Keratinocyte (primary cell): ENCODE measurements at regions not wholly inside any gene's neighbourhood (a gene's known extent, or its start where the extent isn't known, plus 50 kb on each side); places are given as distances from the start of the nearest gene placed in this dataset.

ENCODE experiments used
- DNase-seq: peaks from one replicate; pipeline ENCODE4 v3.0.0-alpha.2; 2011; ENCODE audit warnings: low read depth, missing footprints, low spot score
- FAIRE-seq: peaks from 2 replicates; lab custom pipeline; 2011; peaks lifted over from hg19 to GRCh38; lab: Jason Lieb, UNC
- H2AFZ ChIP-seq: 2 replicates; pipeline ENCODE4 v1.6.0; 2012; ENCODE audit warnings: low read length, control low read depth, inconsistent platforms; ENCODE audit not compliant: control insufficient read depth
- H3K27ac ChIP-seq: 2 replicates; pipeline ENCODE4 v1.5.1; 2011; ENCODE audit warnings: low read length; ENCODE audit not compliant: control insufficient read depth, insufficient read depth
- H3K27me3 ChIP-seq: 3 replicates; pipeline ENCODE4 v1.6.0; 2011; ENCODE audit warnings: low read length; ENCODE audit not compliant: control insufficient read depth, insufficient read depth; ENCODE audit errors: extremely low read depth
- H3K36me3 ChIP-seq, 2 experiments: 2 replicates in 1 of 2; 3 replicates in 1 of 2; pipeline ENCODE4 v1.5.1; 2011; ENCODE audit warnings: low read length in 2 of 2, mild to moderate bottlenecking in 1 of 2; ENCODE audit not compliant: control insufficient read depth in 2 of 2, insufficient read depth in 2 of 2; ENCODE audit errors: extremely low read depth in 1 of 2
- H3K4me1 ChIP-seq: 3 replicates; pipeline ENCODE4 v1.5.1; 2011; ENCODE audit warnings: low read length; ENCODE audit not compliant: control insufficient read depth, insufficient read depth; ENCODE audit errors: extremely low read depth
- H3K4me2 ChIP-seq: 3 replicates; pipeline ENCODE4 v1.6.0; 2011; ENCODE audit warnings: low read depth, low read length; ENCODE audit not compliant: control insufficient read depth, insufficient read depth; ENCODE audit errors: extremely low read depth
- H3K4me3 ChIP-seq, 3 experiments: fragments of 200-600 bp in 1 of 3; sonication (generic) in 1 of 3; 2 replicates in 2 of 3; 3 replicates in 1 of 3; pipeline ENCODE4 v1.5.1; 2011 to 2016; ENCODE audit warnings: low read length in 3 of 3, mild to moderate bottlenecking in 3 of 3, control low read depth in 2 of 3, inconsistent platforms in 1 of 3, low read depth in 1 of 3, mixed read lengths in 1 of 3, mixed run types in 1 of 3, moderate library complexity in 1 of 3; ENCODE audit not compliant: control insufficient read depth in 2 of 3, insufficient read depth in 2 of 3; ENCODE audit errors: extremely low read depth in 1 of 3
- H3K79me2 ChIP-seq: 2 replicates; pipeline ENCODE4 v1.6.0; 2012; ENCODE audit warnings: low read length; ENCODE audit not compliant: control insufficient read depth, insufficient read depth
- H3K9ac ChIP-seq: 3 replicates; pipeline ENCODE4 v1.6.0; 2011; ENCODE audit warnings: low read length; ENCODE audit not compliant: control insufficient read depth, insufficient read depth; ENCODE audit errors: extremely low read depth
- H3K9me1 ChIP-seq: 3 replicates; pipeline ENCODE4 v1.6.0; 2011; ENCODE audit warnings: low read length; ENCODE audit not compliant: control insufficient read depth, insufficient read depth; ENCODE audit errors: extremely low read depth
- H3K9me3 ChIP-seq: 2 replicates; pipeline ENCODE4 v1.5.1; 2012; ENCODE audit warnings: low read depth, low read length; ENCODE audit not compliant: control insufficient read depth
- H4K20me1 ChIP-seq: 3 replicates; pipeline ENCODE4 v1.6.0; 2011; ENCODE audit warnings: low read length; ENCODE audit not compliant: control insufficient read depth, insufficient read depth; ENCODE audit errors: extremely low read depth
- EZH2 ChIP-seq: IDR thresholded peaks from one replicate; pipeline ENCODE4 v1.6.1; 2012; ENCODE audit warnings: inconsistent platforms, mild to moderate bottlenecking, low read length, moderate library complexity
- dilution Hi-C: fragments of 300-500 bp; cut with MboI; formaldehyde crosslinking; loops from one replicate; pipeline ENCODE4 v1.7.0; 2020; ENCODE audit warnings: low sequenced_read_pairs; ENCODE audit not compliant: extremely low pct_ligation_motif_present
- TF ChIP-seq, protein P1 (sequence below), 3 experiments: IDR thresholded peaks in 1 of 3; conservative IDR thresholded peaks in 1 of 3; optimal IDR thresholded peaks in 1 of 3; 2 replicates in 2 of 3; 3 replicates in 1 of 3; pipeline versions ENCODE3 to v1.5.1; 2011; ENCODE audit warnings: low read length in 3 of 3, mild to moderate bottlenecking in 3 of 3, moderate library complexity in 2 of 3, control low read depth in 1 of 3, inconsistent platforms in 1 of 3; ENCODE audit not compliant: insufficient read depth in 2 of 3; ENCODE audit errors: extremely low read depth in 1 of 3

DNA sequence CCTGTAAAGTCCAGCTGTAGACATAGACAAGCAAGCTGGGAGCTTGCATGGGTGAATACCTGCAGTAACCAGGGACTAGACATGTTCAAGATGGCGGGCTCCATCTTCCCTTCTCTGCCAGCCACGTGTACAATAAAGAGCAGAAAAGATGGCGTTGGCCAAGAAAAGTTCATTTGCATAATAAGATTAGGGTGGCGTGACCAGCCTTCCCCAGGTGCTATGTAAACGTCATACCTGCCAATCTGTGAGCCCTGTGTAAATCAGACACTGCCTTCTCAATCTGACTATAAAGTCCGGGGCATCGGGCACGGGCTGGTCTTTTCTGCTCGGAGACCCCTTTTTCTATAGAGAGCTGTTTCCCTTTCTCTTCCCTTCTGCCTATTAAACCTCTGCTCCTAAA lies 101.6 kb upstream of the XPO1 start:
- dilution Hi-C loops: loop anchor here (5.0 kb wide), 1 partner anchor 87 kb away; no protein-coding TSS in a partner anchor
- Histone ChIP-seq H3K9me1 (no peaks in the 10 kb centered on the region), H4K20me1 (no peaks in the 10 kb centered on the region), H3K27me3 (no peaks in the 10 kb centered on the region), H3K4me2 (no peak overlapping the region), H3K4me1 (peaks cover 10% of the 10 kb centered on the region), H3K79me2 (no peaks in the 10 kb centered on the region), H3K9ac (no peak overlapping the region), H2AFZ (no peak overlapping the region), H3K36me3 (no peaks in the 10 kb centered on the region), H3K27ac (no peak overlapping the region), H3K4me3 (no peak overlapping the region), H3K9me3 (no peaks in the 10 kb centered on the region)
- no peak for DNase-seq
- no peak for FAIRE-seq
- no peak for TF ChIP-seq EZH2
- TF ChIP-seq, protein P1, sequence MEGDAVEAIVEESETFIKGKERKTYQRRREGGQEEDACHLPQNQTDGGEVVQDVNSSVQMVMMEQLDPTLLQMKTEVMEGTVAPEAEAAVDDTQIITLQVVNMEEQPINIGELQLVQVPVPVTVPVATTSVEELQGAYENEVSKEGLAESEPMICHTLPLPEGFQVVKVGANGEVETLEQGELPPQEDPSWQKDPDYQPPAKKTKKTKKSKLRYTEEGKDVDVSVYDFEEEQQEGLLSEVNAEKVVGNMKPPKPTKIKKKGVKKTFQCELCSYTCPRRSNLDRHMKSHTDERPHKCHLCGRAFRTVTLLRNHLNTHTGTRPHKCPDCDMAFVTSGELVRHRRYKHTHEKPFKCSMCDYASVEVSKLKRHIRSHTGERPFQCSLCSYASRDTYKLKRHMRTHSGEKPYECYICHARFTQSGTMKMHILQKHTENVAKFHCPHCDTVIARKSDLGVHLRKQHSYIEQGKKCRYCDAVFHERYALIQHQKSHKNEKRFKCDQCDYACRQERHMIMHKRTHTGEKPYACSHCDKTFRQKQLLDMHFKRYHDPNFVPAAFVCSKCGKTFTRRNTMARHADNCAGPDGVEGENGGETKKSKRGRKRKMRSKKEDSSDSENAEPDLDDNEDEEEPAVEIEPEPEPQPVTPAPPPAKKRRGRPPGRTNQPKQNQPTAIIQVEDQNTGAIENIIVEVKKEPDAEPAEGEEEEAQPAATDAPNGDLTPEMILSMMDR (optimal IDR thresholded peaks at IDR 0.05 in 1 of 3, IDR thresholded peaks at IDR 0.05 in 1 of 3, conservative IDR thresholded peaks at IDR 0.05 in 1 of 3; ENCODE audit: extremely low read depth in 1 of 3, insufficient read depth in 2 of 3, low read length in 3 of 3): no peak

DNA sequence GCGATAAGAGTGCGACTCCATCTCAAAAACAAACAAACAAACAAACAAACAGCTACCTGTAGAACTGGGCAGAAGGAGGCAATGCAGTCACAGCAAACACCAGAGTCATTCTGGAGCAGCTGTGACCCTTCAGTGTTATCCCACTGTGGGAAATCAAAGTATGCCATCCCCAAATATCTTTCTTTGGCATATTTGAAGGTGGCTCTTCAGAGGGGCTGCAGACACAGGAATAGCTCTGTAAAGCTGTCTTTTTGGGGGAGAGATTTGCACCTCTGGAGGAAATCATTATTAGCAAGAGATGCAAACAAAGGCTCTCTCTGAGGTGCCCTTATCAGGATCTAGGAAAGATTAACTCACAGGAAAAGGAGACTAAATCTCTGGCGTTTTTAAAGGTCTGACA lies 98.5 kb upstream of the XPO1 start:
- no peaks in the 10 kb centered on the region for H3K79me2 ChIP-seq
- H2AFZ ChIP-seq: no peak overlapping the region
- H3K9me1 ChIP-seq: no peaks in the 10 kb centered on the region
- no peak overlapping the region for H3K9ac ChIP-seq
- H3K4me2 ChIP-seq: no peak overlapping the region
- no peaks in the 10 kb centered on the region for H3K9me3 ChIP-seq
- no peak overlapping the region for H3K4me3 ChIP-seq
- dilution Hi-C loops: loop anchor here (5.0 kb wide), 1 partner anchor 84 kb away; no protein-coding TSS in a partner anchor
- peaks cover 10% of the 10 kb centered on the region for H3K4me1 ChIP-seq
- DNase-seq (no peak), FAIRE-seq (no peak)
- no peak for TF ChIP-seq EZH2
- TF ChIP-seq, protein P1 (optimal IDR thresholded peaks at IDR 0.05 in 1 of 3, IDR thresholded peaks at IDR 0.05 in 1 of 3, conservative IDR thresholded peaks at IDR 0.05 in 1 of 3; ENCODE audit: extremely low read depth in 1 of 3, insufficient read depth in 2 of 3, low read length in 3 of 3): no peak
- no peak overlapping the region for H3K27ac ChIP-seq
- H3K27me3 ChIP-seq: no peaks in the 10 kb centered on the region
- no peaks in the 10 kb centered on the region for H3K36me3 ChIP-seq
- H4K20me1 ChIP-seq: no peaks in the 10 kb centered on the region
